Sigmoid colon (tissue), 4 donors: ENCODE measurements at regions not wholly inside any gene's neighbourhood (a gene's known extent, or its start where the extent isn't known, plus 50 kb on each side); places are given as distances from the start of the nearest gene placed in this dataset.

ENCODE experiments used
- EP300 ChIP-seq, 4 donors: sonication (generic); formaldehyde crosslinking; IDR thresholded peaks; one replicate each; pipeline ENCODE4 v1.6.1; 2017; ENCODE audit warnings: antibody characterized with exemption in 4 of 4
- POLR2A ChIP-seq, 2 donors: fragments of 450-650 bp; IDR thresholded peaks; one replicate each; pipeline ENCODE4 v1.6.1; 2016; ENCODE audit warnings: antibody characterized with exemption in 2 of 2, mild to moderate bottlenecking in 2 of 2, moderate library complexity in 2 of 2
- POLR2AphosphoS5 ChIP-seq, 4 donors: sonication (generic); formaldehyde crosslinking; IDR thresholded peaks; one replicate each; pipeline ENCODE4 v1.6.1; 2017; ENCODE audit warnings: antibody characterized with exemption in 4 of 4
- TF ChIP-seq, protein P1 (sequence below), 4 experiments: fragments of 450-650 bp in 3 of 4; fragments of 200-600 bp in 1 of 4; IDR thresholded peaks; one replicate each; pipeline ENCODE4 v1.5.1; 2016 to 2019; ENCODE audit warnings: antibody characterized with exemption in 4 of 4, mild to moderate bottlenecking in 3 of 4, moderate library complexity in 2 of 4

DNA sequence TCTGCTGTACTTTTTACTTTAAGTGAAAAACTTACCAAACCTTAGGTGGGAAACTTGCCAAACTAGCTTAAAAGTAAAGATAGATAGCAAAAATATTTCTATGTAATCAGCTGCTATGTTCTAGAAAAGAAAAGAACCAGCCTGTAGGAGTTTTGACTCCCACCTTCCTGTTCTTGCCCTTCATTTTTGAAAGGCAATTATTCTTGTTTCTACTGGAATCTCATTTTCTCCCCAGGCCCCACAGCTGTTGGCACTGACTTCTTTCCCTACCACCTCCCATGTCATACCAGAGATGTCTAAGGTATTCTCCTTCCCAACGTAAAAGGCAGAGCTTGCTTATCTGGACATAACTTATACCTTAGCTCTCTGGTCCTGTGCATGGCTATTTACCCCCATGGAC is 389.7 kb downstream of the ARHGEF28 start:
- TF ChIP-seq POLR2A (IDR thresholded peaks at IDR 0.05) (no peak), EP300 (IDR thresholded peaks at IDR 0.05) (no peak), POLR2AphosphoS5 (IDR thresholded peaks at IDR 0.05) (no peak)
- TF ChIP-seq, protein P1, sequence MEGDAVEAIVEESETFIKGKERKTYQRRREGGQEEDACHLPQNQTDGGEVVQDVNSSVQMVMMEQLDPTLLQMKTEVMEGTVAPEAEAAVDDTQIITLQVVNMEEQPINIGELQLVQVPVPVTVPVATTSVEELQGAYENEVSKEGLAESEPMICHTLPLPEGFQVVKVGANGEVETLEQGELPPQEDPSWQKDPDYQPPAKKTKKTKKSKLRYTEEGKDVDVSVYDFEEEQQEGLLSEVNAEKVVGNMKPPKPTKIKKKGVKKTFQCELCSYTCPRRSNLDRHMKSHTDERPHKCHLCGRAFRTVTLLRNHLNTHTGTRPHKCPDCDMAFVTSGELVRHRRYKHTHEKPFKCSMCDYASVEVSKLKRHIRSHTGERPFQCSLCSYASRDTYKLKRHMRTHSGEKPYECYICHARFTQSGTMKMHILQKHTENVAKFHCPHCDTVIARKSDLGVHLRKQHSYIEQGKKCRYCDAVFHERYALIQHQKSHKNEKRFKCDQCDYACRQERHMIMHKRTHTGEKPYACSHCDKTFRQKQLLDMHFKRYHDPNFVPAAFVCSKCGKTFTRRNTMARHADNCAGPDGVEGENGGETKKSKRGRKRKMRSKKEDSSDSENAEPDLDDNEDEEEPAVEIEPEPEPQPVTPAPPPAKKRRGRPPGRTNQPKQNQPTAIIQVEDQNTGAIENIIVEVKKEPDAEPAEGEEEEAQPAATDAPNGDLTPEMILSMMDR (IDR thresholded peaks at IDR 0.05): no peak
